ENCODE measurements at regions not wholly inside any gene's neighbourhood (a gene's known extent, or its start where the extent isn't known, plus 50 kb on each side); places are given as distances from the start of the nearest gene placed in this dataset.

GRCh38 chr6:3545156-3545555 lies 88.3 kb upstream of the SLC22A23 start:
- FAIRE-seq (no peak), DNase-seq (ENCODE audit: insufficient read length, low spot score) (no peak)

GRCh38 chr6:3542032-3542640 lies 85.3 kb upstream of the SLC22A23 start:
- TF ChIP-seq CTCF (IDR thresholded peaks at IDR 0.05; ENCODE audit: insufficient read depth, missing control alignments), result no peak
- no peak for DNase-seq (ENCODE audit: insufficient read length, low spot score)
- no peak for FAIRE-seq

More at GRCh38 chr6:3545156-3545555, 88.3 kb upstream of the SLC22A23 start:
- no peak for TF ChIP-seq CTCF (IDR thresholded peaks at IDR 0.05; ENCODE audit: insufficient read depth, missing control alignments)

- TF ChIP-seq CTCF (IDR thresholded peaks at IDR 0.05; ENCODE audit: insufficient read depth, missing control alignments), result no peak
- FAIRE-seq (no peak), DNase-seq (ENCODE audit: insufficient read length, low spot score) (no peak)
Measured at GRCh38 chr6:3541006-3541585, 84.2 kb upstream of the SLC22A23 start.

- FAIRE-seq, result no peak
- no peak for TF ChIP-seq CTCF (IDR thresholded peaks at IDR 0.05; ENCODE audit: insufficient read depth, missing control alignments)
- no peak for DNase-seq (ENCODE audit: insufficient read length, low spot score)
Measured at GRCh38 chr6:3540253-3540820, 83.5 kb upstream of the SLC22A23 start.

- no peak for TF ChIP-seq CTCF (IDR thresholded peaks at IDR 0.05; ENCODE audit: insufficient read depth, missing control alignments)
- FAIRE-seq, result no peak
- DNase-seq (ENCODE audit: insufficient read length, low spot score), result no peak
Measured at GRCh38 chr6:3538536-3538935, 81.7 kb upstream of the SLC22A23 start.

- TF ChIP-seq CTCF (IDR thresholded peaks at IDR 0.05; ENCODE audit: insufficient read depth, missing control alignments), result no peak
Measured at GRCh38 chr6:3536901-3537300, 80.1 kb upstream of the SLC22A23 start.

More at GRCh38 chr6:3536901-3537300, 80.1 kb upstream of the SLC22A23 start:
- DNase-seq (ENCODE audit: insufficient read length, low spot score), result no peak
- FAIRE-seq, result no peak
